CD4-positive, alpha-beta T cell (primary cell): ENCODE measurements at regions not wholly inside any gene's neighbourhood (a gene's known extent, or its start where the extent isn't known, plus 50 kb on each side); places are given as distances from the start of the nearest gene placed in this dataset.

Experiments
- ATAC-seq: fragments of 200-7000 bp; cut with Tn5 transposase; one replicate; pipeline ENCODE4 v1.10.0; 2022; ENCODE audit warnings: mild to moderate bottlenecking; ENCODE audit not compliant: poor library complexity
- CTCF ChIA-PET: fragments of 350-600 bp; sonication (Branson Sonifier 250); formaldehyde crosslinking; loops from one replicate; lab custom pipeline; 2021; ENCODE audit warnings: antibody characterized with exemption, inconsistent platforms; lab: Charles Lee
- POLR2A ChIA-PET: fragments of 350-600 bp; sonication (Branson Sonifier 250); formaldehyde crosslinking; loops from one replicate; lab custom pipeline; 2021; ENCODE audit warnings: antibody characterized with exemption, inconsistent platforms; lab: Charles Lee
- DNase-seq, 14 experiments: peaks; one replicate each; pipeline ENCODE4 v3.0.0-alpha.2; 2013 to 2020; ENCODE audit warnings: mixed read lengths in 2 of 14
- H3K27ac ChIP-seq, 2 donors: one replicate each; pipeline versions ENCODE4 v1.5.1 to v1.7.0; 2013; ENCODE audit warnings: low read length in 2 of 2, low read depth in 1 of 2, mild to moderate bottlenecking in 1 of 2
- H3K27me3 ChIP-seq, 2 experiments: 1 replicate in 1 of 2; 2 replicates in 1 of 2; pipeline versions ENCODE4 v1.6.1 to v1.7.0; 2013; ENCODE audit warnings: low read length in 2 of 2, control low read depth in 1 of 2, mild to moderate bottlenecking in 1 of 2, moderate library complexity in 1 of 2; ENCODE audit not compliant: insufficient read depth in 2 of 2, control insufficient read depth in 1 of 2
- H3K36me3 ChIP-seq: one replicate; pipeline ENCODE4 v1.6.1; 2013; ENCODE audit warnings: low read length, control low read depth; ENCODE audit not compliant: insufficient read depth
- H3K4me1 ChIP-seq: one replicate; pipeline ENCODE4 v1.6.1; 2013; ENCODE audit warnings: low read length, control low read depth; ENCODE audit not compliant: insufficient read depth
- H3K4me3 ChIP-seq: one replicate; pipeline ENCODE4 v1.5.1; 2013; ENCODE audit warnings: mild to moderate bottlenecking, low read length, moderate library complexity
- H3K9me3 ChIP-seq, 2 experiments: 1 replicate in 1 of 2; 2 replicates in 1 of 2; pipeline versions ENCODE4 v1.6.1 to v1.7.0; 2013; ENCODE audit warnings: low read length in 2 of 2, mild to moderate bottlenecking in 2 of 2, control low read depth in 1 of 2, moderate library complexity in 1 of 2; ENCODE audit not compliant: control insufficient read depth in 1 of 2, insufficient read depth in 1 of 2
- H3K27ac Mint-ChIP-seq: one replicate; pipeline ENCODE4 v1.8.0; 2020; ENCODE audit warnings: mixed read lengths
- H3K27me3 Mint-ChIP-seq: one replicate; pipeline ENCODE4 v1.8.0; 2021; ENCODE audit warnings: mixed read lengths
- H3K36me3 Mint-ChIP-seq: one replicate; pipeline ENCODE4 v1.8.0; 2021; ENCODE audit warnings: low read depth, mixed read lengths
- H3K4me1 Mint-ChIP-seq: one replicate; pipeline ENCODE4 v1.8.0; 2021; ENCODE audit warnings: low read depth, mixed read lengths
- H3K4me3 Mint-ChIP-seq: one replicate; pipeline ENCODE4 v1.8.0; 2020; ENCODE audit warnings: mild to moderate bottlenecking, mixed read lengths
- H3K9me3 Mint-ChIP-seq: one replicate; pipeline ENCODE4 v1.8.0; 2020; ENCODE audit warnings: mixed read lengths
- CTCF ChIP-seq: fragments of 200-600 bp; IDR thresholded peaks from one replicate; pipeline ENCODE4 v1.8.0; 2022; ENCODE audit warnings: antibody characterized with exemption, mild to moderate bottlenecking
- intact Hi-C, 2 experiments: fragments of 100-400 bp; cut with DNase I in 1 of 2; cut with micrococcal nuclease in 1 of 2; formaldehyde crosslinking; loops; one replicate each; pipeline versions ENCODE4 v1.15.1 to v1.9.0; 2023 to 2025; cut with DNase I, micrococcal nuclease

GRCh38 chr14:66094001-66094727 lies 392.0 kb upstream of the CCDC196 start:
- Histone ChIP-seq H3K27ac (no peak overlapping the region), H3K9me3 (no peaks in the 10 kb centered on the region), H3K4me3 (no peak overlapping the region), H3K27me3 (no peaks in the 10 kb centered on the region), H3K4me1 (no peaks in the 10 kb centered on the region), H3K36me3 (no peaks in the 10 kb centered on the region)
- H3K27ac Mint-ChIP-seq = no peak overlapping the region
- H3K4me1 Mint-ChIP-seq = no peaks in the 10 kb centered on the region
- no peaks in the 10 kb centered on the region for H3K9me3 Mint-ChIP-seq
- ChIA-PET POLR2A (no interaction called here), CTCF (no interaction called here)
- ATAC-seq (no peak), DNase-seq (no peak)
- H3K4me3 Mint-ChIP-seq = no peak overlapping the region
- intact Hi-C loops = no loop called here
- no peak for TF ChIP-seq CTCF
- H3K36me3 Mint-ChIP-seq = no peaks in the 10 kb centered on the region
- H3K27me3 Mint-ChIP-seq = no peaks in the 10 kb centered on the region

- CTCF ChIA-PET = no interaction called here
- no peaks in the 10 kb centered on the region for H3K36me3 ChIP-seq
- TF ChIP-seq CTCF = no peak
- DNase-seq (no peak), ATAC-seq (no peak)
- no peaks in the 10 kb centered on the region for H3K27me3 ChIP-seq
- no peaks in the 10 kb centered on the region for H3K36me3 Mint-ChIP-seq
- intact Hi-C loops = no loop called here
- no peak overlapping the region for H3K27ac Mint-ChIP-seq
- H3K9me3 ChIP-seq = no peaks in the 10 kb centered on the region
- H3K4me3 Mint-ChIP-seq = no peak overlapping the region
- POLR2A ChIA-PET = no interaction called here
- H3K4me3 ChIP-seq = no peak overlapping the region
- H3K27me3 Mint-ChIP-seq = no peaks in the 10 kb centered on the region
- H3K27ac ChIP-seq = no peak overlapping the region
- H3K9me3 Mint-ChIP-seq = no peaks in the 10 kb centered on the region
- H3K4me1 Mint-ChIP-seq = no peaks in the 10 kb centered on the region
- no peaks in the 10 kb centered on the region for H3K4me1 ChIP-seq
These were observed 386.7 kb upstream of the CCDC196 start for GRCh38 chr14:66099451-66099850.

- ATAC-seq = no peak
- H3K4me3 Mint-ChIP-seq = no peak overlapping the region
- H3K9me3 Mint-ChIP-seq = no peaks in the 10 kb centered on the region
These were observed 386.2 kb upstream of the CCDC196 start for GRCh38 chr14:66099931-66100330.

More at GRCh38 chr14:66099931-66100330, 386.2 kb upstream of the CCDC196 start:
- no peaks in the 10 kb centered on the region for H3K4me1 Mint-ChIP-seq
- H3K27me3 Mint-ChIP-seq = no peaks in the 10 kb centered on the region
- ChIA-PET CTCF (no interaction called here), POLR2A (no interaction called here)
- H3K4me1 ChIP-seq = no peaks in the 10 kb centered on the region
- intact Hi-C loops = no loop called here
- no peak overlapping the region for H3K27ac Mint-ChIP-seq
- H3K36me3 ChIP-seq = no peaks in the 10 kb centered on the region
- no peak overlapping the region for H3K27ac ChIP-seq
- no peaks in the 10 kb centered on the region for H3K9me3 ChIP-seq
- H3K27me3 ChIP-seq = no peaks in the 10 kb centered on the region
- no peak for DNase-seq
- H3K36me3 Mint-ChIP-seq = no peaks in the 10 kb centered on the region
- TF ChIP-seq CTCF = no peak
- H3K4me3 ChIP-seq = no peak overlapping the region
